ENCODE measurements at regions not wholly inside any gene's neighbourhood (a gene's known extent, or its start where the extent isn't known, plus 50 kb on each side); places are given as distances from the start of the nearest gene placed in this dataset.

GRCh38 chr11:134906356-134906955 lies 494.4 kb upstream of the B3GAT1 start:
- no peak for TF ChIP-seq CTCF (conservative IDR thresholded peaks at IDR 0.05 in 1 of 2, IDR thresholded peaks at IDR 0.05 in 1 of 2; ENCODE audit: low read depth in 1 of 2, low read length in 2 of 2)
- no peak for TF ChIP-seq EZH2 (IDR thresholded peaks at IDR 0.05; ENCODE audit: low read length, missing control alignments)
